Stimulated activated CD8-positive, alpha-beta memory T cell treated with anti-CD3 and anti-CD28 coated beads, Interleukin-12 subunit alpha, Interleukin-12 subunit beta, amount 100 ng/mL, for 24 hours (primary cell): ENCODE measurements at regions not wholly inside any gene's neighbourhood (a gene's known extent, or its start where the extent isn't known, plus 50 kb on each side); places are given as distances from the start of the nearest gene placed in this dataset.
"Not testable (repeated sequence)": the region's sequence is repeated elsewhere in the genome, so short reads cannot be mapped to it uniquely, and the experiment has no call there.

Source experiments
- DNase-seq: peaks from one replicate; pipeline ENCODE4 v3.0.0-alpha.2; 2020; ENCODE audit errors: extremely low read depth

GRCh38 chr12:92061061-92061460 is 84.6 kb downstream of the BTG1 start:
- DNase-seq, result no peak

GRCh38 chr12:92059960-92060359 is 85.7 kb downstream of the BTG1 start:
- no peak for DNase-seq

- no peak for DNase-seq
Observed at GRCh38 chr12:92058664-92059063, 87.0 kb downstream of the BTG1 start.

- not testable (repeated sequence) for DNase-seq
Observed at GRCh38 chr12:92056756-92057155, 88.9 kb downstream of the BTG1 start.

- no peak for DNase-seq
Observed at GRCh38 chr12:92056290-92056689, 89.4 kb downstream of the BTG1 start.

- DNase-seq, result no peak
Observed at GRCh38 chr12:92055877-92056276, 89.8 kb downstream of the BTG1 start.

- no peak for DNase-seq
Observed at GRCh38 chr12:92051441-92051840, 94.2 kb downstream of the BTG1 start.

GRCh38 chr12:92049403-92049802 is 96.2 kb downstream of the BTG1 start:
- no peak for DNase-seq

- no peak for DNase-seq
Observed at GRCh38 chr12:92047393-92047826, 98.2 kb downstream of the BTG1 start.

GRCh38 chr12:92046557-92047392 is 98.9 kb downstream of the BTG1 start:
- DNase-seq, result no peak

GRCh38 chr12:92045852-92046251 is 99.8 kb downstream of the BTG1 start:
- DNase-seq, result no peak

- no peak for DNase-seq
Observed at GRCh38 chr12:92044435-92044834, 101.2 kb downstream of the BTG1 start.

GRCh38 chr12:92042791-92043531 is 102.7 kb downstream of the BTG1 start:
- no peak for DNase-seq

GRCh38 chr12:92041742-92042141 is 103.9 kb downstream of the BTG1 start:
- no peak for DNase-seq

- no peak for DNase-seq
Observed at GRCh38 chr12:92039046-92039445, 106.6 kb downstream of the BTG1 start.

GRCh38 chr12:92038476-92038875 is 107.2 kb downstream of the BTG1 start:
- no peak for DNase-seq

GRCh38 chr12:92036771-92037453 is 108.7 kb downstream of the BTG1 start:
- no peak for DNase-seq

GRCh38 chr12:92036061-92036620 is 109.5 kb downstream of the BTG1 start:
- no peak for DNase-seq

GRCh38 chr12:92035477-92035876 is 110.2 kb downstream of the BTG1 start:
- no peak for DNase-seq

GRCh38 chr12:92034858-92035401 is 110.7 kb downstream of the BTG1 start:
- no peak for DNase-seq

- DNase-seq, result no peak
Observed at GRCh38 chr12:92034083-92034482, 111.6 kb downstream of the BTG1 start.

- no peak for DNase-seq
Observed at GRCh38 chr12:92032965-92033364, 112.7 kb downstream of the BTG1 start.
